OCI-LY7 (cell line): ENCODE measurements at regions not wholly inside any gene's neighbourhood (a gene's known extent, or its start where the extent isn't known, plus 50 kb on each side); places are given as distances from the start of the nearest gene placed in this dataset.

ENCODE experiments used
- BruUV-seq: library from RNA; stranded (reverse); fragments of 400-500 nt; replicated peaks from 2 replicates; lab custom pipeline; 2021; lab: Mats Ljungman, UMichigan
- CTCF ChIA-PET: fragments of 300-600 bp; sonication (Branson Sonifier 250); formaldehyde crosslinking; loops from one replicate; lab custom pipeline; 2022; ENCODE audit warnings: antibody characterized with exemption; ENCODE audit not compliant: unreplicated experiment; lab: Charles Lee
- POLR2A ChIA-PET: fragments of 300-600 bp; sonication (Branson Sonifier 250); formaldehyde crosslinking; loops from one replicate; lab custom pipeline; 2022; ENCODE audit warnings: antibody characterized with exemption; lab: Charles Lee
- DNase-seq: peaks from one replicate; pipeline ENCODE4 v3.0.0-alpha.2; 2015; ENCODE audit warnings: low spot score
- H2AFZ ChIP-seq: fragments of 200-600 bp; sonication (generic), shearing (Covaris generic); 2 replicates; pipeline ENCODE4 v1.6.1; 2014; ENCODE audit warnings: mild to moderate bottlenecking, antibody characterized with exemption, low read length, moderate library complexity
- H3K27ac ChIP-seq: fragments of 200-600 bp; sonication (generic); 2 replicates; pipeline ENCODE4 v1.5.1; 2014; ENCODE audit warnings: mixed run types, low read depth, mild to moderate bottlenecking, moderate library complexity, low read length, inconsistent platforms; ENCODE audit not compliant: poor library complexity, severe bottlenecking
- H3K36me3 ChIP-seq: fragments of 200-600 bp; sonication (generic); 2 replicates; pipeline ENCODE4 v1.6.1; 2014; ENCODE audit warnings: mild to moderate bottlenecking, antibody characterized with exemption, low read length, moderate library complexity, mixed read lengths; ENCODE audit not compliant: insufficient read depth
- H3K4me1 ChIP-seq: fragments of 200-600 bp; sonication (generic); 2 replicates; pipeline ENCODE4 v1.5.1; 2014; ENCODE audit warnings: mild to moderate bottlenecking, low read length; ENCODE audit not compliant: insufficient read depth, poor library complexity, severe bottlenecking
- H3K4me2 ChIP-seq: fragments of 200-600 bp; sonication (generic); 2 replicates; pipeline ENCODE4 v1.6.1; 2014; ENCODE audit warnings: mild to moderate bottlenecking, low read length
- H3K4me3 ChIP-seq: fragments of 200-600 bp; sonication (generic); 2 replicates; pipeline ENCODE4 v1.5.1; 2014; ENCODE audit warnings: mild to moderate bottlenecking, low read depth, low read length; ENCODE audit not compliant: poor library complexity, severe bottlenecking
- H3K79me2 ChIP-seq: fragments of 200-600 bp; sonication (generic); 2 replicates; pipeline ENCODE4 v1.6.1; 2016; ENCODE audit warnings: low read depth, mild to moderate bottlenecking, low read length, moderate library complexity, mixed read lengths; ENCODE audit not compliant: insufficient read depth
- H3K9me2 ChIP-seq: fragments of 200-600 bp; sonication (generic); 2 replicates; pipeline ENCODE4 v1.6.1; 2016; ENCODE audit warnings: mild to moderate bottlenecking, low read length, mixed read lengths; ENCODE audit not compliant: insufficient read depth
- H3K9me3 ChIP-seq: fragments of 200-600 bp; sonication (generic); 2 replicates; pipeline ENCODE4 v1.6.1; 2014; ENCODE audit warnings: mild to moderate bottlenecking, mixed run types, low read length, mixed read lengths
- H4K20me1 ChIP-seq: fragments of 200-600 bp; sonication (generic); 2 replicates; pipeline ENCODE4 v1.6.1; 2014; ENCODE audit warnings: mild to moderate bottlenecking, antibody characterized with exemption, low read length, moderate library complexity, mixed read lengths; ENCODE audit not compliant: insufficient read depth
- CTCF ChIP-seq: fragments of 200-600 bp; sonication (generic); conservative IDR thresholded peaks from 2 replicates; pipeline ENCODE4 v1.5.1; 2014; ENCODE audit warnings: mild to moderate bottlenecking, antibody characterized with exemption, low read length, moderate library complexity, mixed read lengths
- EZH2phosphoT487 ChIP-seq: fragments of 200-600 bp; sonication (generic); IDR thresholded peaks from 2 replicates; pipeline ENCODE4 v1.6.1; 2018; ENCODE audit warnings: low read depth, borderline replicate concordance, mild to moderate bottlenecking, mixed run types, antibody characterized with exemption, low read length, moderate library complexity, mixed read lengths
- intact Hi-C: fragments of 100-400 bp; cut with micrococcal nuclease; formaldehyde crosslinking; loops from one replicate; pipeline ENCODE4 v1.10.0; 2022; ENCODE audit not compliant: unreplicated experiment

- Histone ChIP-seq H3K9me3 (no peaks in the 10 kb centered on the region), H4K20me1 (no peaks in the 10 kb centered on the region), H3K4me1 (no peaks in the 10 kb centered on the region), H3K9me2 (no peaks in the 10 kb centered on the region), H3K4me2 (no peak overlapping the region), H2AFZ (no peak overlapping the region), H3K79me2 (no peaks in the 10 kb centered on the region), H3K36me3 (no peaks in the 10 kb centered on the region), H3K27ac (no peak overlapping the region), H3K4me3 (no peak overlapping the region)
- intact Hi-C loops, result no loop called here
- CTCF ChIA-PET, result no interaction called here
- no peak for DNase-seq
- TF ChIP-seq CTCF (no peak), EZH2phosphoT487 (no peak)
- POLR2A ChIA-PET, result no interaction called here
- BruUV-seq, result no TSS peak
These were observed 134.6 kb upstream of the ANKRD55 start for GRCh38 chr5:56367748-56368147.

- H2AFZ ChIP-seq, result no peak overlapping the region
- TF ChIP-seq CTCF (no peak), EZH2phosphoT487 (no peak)
- H3K9me3 ChIP-seq, result no peaks in the 10 kb centered on the region
- H3K27ac ChIP-seq, result no peak overlapping the region
- no peaks in the 10 kb centered on the region for H3K79me2 ChIP-seq
- H4K20me1 ChIP-seq, result no peaks in the 10 kb centered on the region
- H3K4me2 ChIP-seq, result no peak overlapping the region
- H3K9me2 ChIP-seq, result no peaks in the 10 kb centered on the region
- BruUV-seq, result no TSS peak
- intact Hi-C loops, result no loop called here
- no peaks in the 10 kb centered on the region for H3K4me1 ChIP-seq
- H3K36me3 ChIP-seq, result no peaks in the 10 kb centered on the region
- ChIA-PET POLR2A (interaction anchor here (0.6 kb wide), 1 partner anchor 188 kb away, joined by 3 read pairs; no protein-coding TSS in a partner anchor), CTCF (no interaction called here)
- DNase-seq, result no peak
- no peak overlapping the region for H3K4me3 ChIP-seq
These were observed 133.9 kb upstream of the ANKRD55 start for GRCh38 chr5:56366986-56367385.

GRCh38 chr5:56361398-56361797 is 128.3 kb upstream of the ANKRD55 start:
- Histone ChIP-seq H3K79me2 (no peaks in the 10 kb centered on the region), H3K36me3 (no peaks in the 10 kb centered on the region), H4K20me1 (no peaks in the 10 kb centered on the region), H3K4me2 (no peak overlapping the region), H3K27ac (no peak overlapping the region), H2AFZ (no peak overlapping the region), H3K4me3 (no peak overlapping the region), H3K4me1 (no peaks in the 10 kb centered on the region), H3K9me2 (no peaks in the 10 kb centered on the region), H3K9me3 (no peaks in the 10 kb centered on the region)
- intact Hi-C loops, result no loop called here
- ChIA-PET POLR2A (interaction anchor here (0.7 kb wide), 1 partner anchor 120 kb away, joined by 3 read pairs; no protein-coding TSS in a partner anchor), CTCF (no interaction called here)
- DNase-seq, result no peak
- no TSS peak for BruUV-seq
- TF ChIP-seq CTCF, result no peak
- TF ChIP-seq EZH2phosphoT487, result no peak
